Calu3 (cell line): ENCODE measurements at regions not wholly inside any gene's neighbourhood (a gene's known extent, or its start where the extent isn't known, plus 50 kb on each side); places are given as distances from the start of the nearest gene placed in this dataset.

Experiments used
- BruUV-seq: library from RNA; stranded (reverse); fragments of 400-500 nt; replicated peaks from 2 replicates; lab custom pipeline; 2021; lab: Mats Ljungman, UMichigan
- CTCF ChIA-PET: fragments of 300-600 bp; sonication (Branson Sonifier 250); formaldehyde crosslinking; loops from one replicate; lab custom pipeline; 2022; ENCODE audit warnings: antibody characterized with exemption; lab: Charles Lee
- DNase-seq: peaks from one replicate; pipeline ENCODE4 v3.0.0; 2022
- H3K27ac Mint-ChIP-seq: one replicate; pipeline ENCODE4 v1.8.0; 2022; ENCODE audit warnings: mixed read lengths; ENCODE audit not compliant: unreplicated experiment
- H3K27me3 Mint-ChIP-seq: one replicate; pipeline ENCODE4 v1.8.0; 2022; ENCODE audit warnings: mixed read lengths; ENCODE audit not compliant: unreplicated experiment
- H3K36me3 Mint-ChIP-seq: one replicate; pipeline ENCODE4 v1.8.0; 2022; ENCODE audit warnings: mild to moderate bottlenecking, moderate library complexity, mixed read lengths; ENCODE audit not compliant: insufficient read depth, unreplicated experiment
- H3K4me1 Mint-ChIP-seq: one replicate; pipeline ENCODE4 v1.8.0; 2022; ENCODE audit warnings: mild to moderate bottlenecking, low read depth, mixed read lengths; ENCODE audit not compliant: unreplicated experiment
- H3K4me3 Mint-ChIP-seq: one replicate; pipeline ENCODE4 v1.8.0; 2022; ENCODE audit warnings: mild to moderate bottlenecking, low read depth, moderate library complexity, mixed read lengths; ENCODE audit not compliant: unreplicated experiment
- H3K9me3 Mint-ChIP-seq: one replicate; pipeline ENCODE4 v1.8.0; 2022; ENCODE audit warnings: low read depth, mixed read lengths; ENCODE audit not compliant: unreplicated experiment
- CTCF ChIP-seq: fragments of 200-600 bp; IDR thresholded peaks from one replicate; pipeline ENCODE4 v1.8.0; 2022; ENCODE audit warnings: antibody characterized with exemption; ENCODE audit not compliant: unreplicated experiment
- intact Hi-C: fragments of 100-400 bp; cut with micrococcal nuclease; formaldehyde crosslinking; loops from one replicate; pipeline ENCODE4 v1.10.0; 2022; ENCODE audit not compliant: unreplicated experiment

- CTCF ChIA-PET: interaction anchor here (0.6 to 0.8 kb wide), 2 partner anchors 17 to 84 kb away, joined by 3 to 5 read pairs; no protein-coding TSS in a partner anchor
Observed at GRCh38 chr14:56896231-56896630, 86.0 kb upstream of the OTX2 start.

DNA sequence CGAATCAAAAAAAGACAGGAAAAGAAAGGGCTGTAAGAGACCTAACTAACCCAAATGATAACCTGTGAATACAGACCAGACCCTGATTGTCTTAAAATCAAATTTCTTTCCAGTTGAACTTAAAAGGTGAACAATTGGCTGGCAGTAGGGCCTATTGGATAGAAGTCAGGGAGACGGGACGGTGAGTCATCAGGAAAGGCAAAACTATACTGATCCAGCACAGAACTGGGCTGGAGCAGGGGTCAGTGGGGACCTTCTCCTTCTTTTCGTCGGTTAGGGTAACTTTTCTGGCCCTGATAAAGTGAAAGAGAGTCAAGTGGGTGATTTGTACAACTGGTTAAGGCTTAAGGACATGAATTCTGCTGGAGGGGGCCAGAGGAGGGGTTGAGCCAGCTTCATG is 84.9 kb upstream of the OTX2 start:
- Mint-ChIP-seq H3K36me3 (peaks cover 4% of the 10 kb centered on the region), H3K9me3 (no peaks in the 10 kb centered on the region), H3K4me3 (no peak overlapping the region), H3K27me3 (peaks cover 54% of the 10 kb centered on the region), H3K27ac (no peak overlapping the region), H3K4me1 (no peaks in the 10 kb centered on the region)
- CTCF ChIA-PET: no interaction called here
- no peak for DNase-seq
- no TSS peak for BruUV-seq
- TF ChIP-seq CTCF: no peak
- intact Hi-C loops: no loop called here

More at GRCh38 chr14:56896231-56896630, 86.0 kb upstream of the OTX2 start:
- no TSS peak for BruUV-seq
- peaks cover 48% of the 10 kb centered on the region for H3K27me3 Mint-ChIP-seq
- DNase-seq: no peak
- intact Hi-C loops: no loop called here
- H3K36me3 Mint-ChIP-seq: peaks cover 4% of the 10 kb centered on the region
- TF ChIP-seq CTCF: no peak
- H3K27ac Mint-ChIP-seq: no peak overlapping the region
- no peaks in the 10 kb centered on the region for H3K4me1 Mint-ChIP-seq
- no peaks in the 10 kb centered on the region for H3K9me3 Mint-ChIP-seq
- H3K4me3 Mint-ChIP-seq: no peak overlapping the region

DNA sequence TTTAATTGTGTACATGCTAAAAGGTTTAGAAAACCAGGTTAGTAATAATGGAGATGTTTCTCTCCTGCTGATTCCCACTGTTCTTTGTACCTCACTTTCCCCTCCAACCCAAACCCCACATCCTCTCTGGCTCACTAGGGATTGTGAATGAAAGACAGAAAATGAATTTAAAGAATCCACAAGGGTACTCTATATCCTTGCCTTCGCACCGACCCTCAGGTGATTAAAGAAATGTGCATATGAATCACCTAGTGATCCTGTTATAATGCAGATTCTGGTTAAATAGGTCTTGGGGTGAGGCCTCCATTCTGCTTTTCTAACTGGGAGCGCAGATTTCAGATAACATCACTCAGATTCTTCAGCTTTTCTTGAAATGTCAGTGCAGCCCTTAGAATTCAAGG is 84.3 kb upstream of the OTX2 start:
- no peaks in the 10 kb centered on the region for H3K9me3 Mint-ChIP-seq
- CTCF ChIA-PET: no interaction called here
- BruUV-seq: no TSS peak
- intact Hi-C loops: no loop called here
- TF ChIP-seq CTCF: no peak
- H3K27ac Mint-ChIP-seq: no peak overlapping the region
- H3K4me1 Mint-ChIP-seq: no peaks in the 10 kb centered on the region
- H3K27me3 Mint-ChIP-seq: peaks cover 54% of the 10 kb centered on the region
- no peak for DNase-seq
- peaks cover 4% of the 10 kb centered on the region for H3K36me3 Mint-ChIP-seq
- no peak overlapping the region for H3K4me3 Mint-ChIP-seq

DNA sequence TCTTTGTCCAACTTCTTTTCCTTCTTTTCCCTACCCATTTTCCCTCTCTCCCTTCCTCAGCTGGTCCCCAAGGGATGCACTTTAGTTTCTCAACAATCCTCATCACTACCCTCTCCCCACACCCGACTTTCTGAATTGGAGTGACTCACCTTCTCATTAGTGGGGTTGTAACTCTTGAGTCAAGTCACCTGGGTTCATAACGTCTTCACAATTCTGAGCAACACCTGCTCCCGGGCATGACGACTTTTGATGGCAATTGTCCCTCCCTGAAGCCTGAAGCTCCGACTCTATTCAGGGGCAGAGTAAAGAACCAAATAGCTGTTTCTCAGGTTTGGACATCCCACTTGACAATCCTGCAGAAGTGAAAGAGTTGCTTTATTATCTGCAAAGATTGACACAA is 82.7 kb upstream of the OTX2 start:
- Mint-ChIP-seq H3K36me3 (peaks cover 4% of the 10 kb centered on the region), H3K9me3 (no peaks in the 10 kb centered on the region), H3K27ac (no peak overlapping the region), H3K4me1 (no peaks in the 10 kb centered on the region), H3K27me3 (peaks cover 69% of the 10 kb centered on the region), H3K4me3 (no peak overlapping the region)
- DNase-seq: no peak
- intact Hi-C loops: no loop called here
- no peak for TF ChIP-seq CTCF
- CTCF ChIA-PET: no interaction called here
- BruUV-seq: no TSS peak
